IPS-20b (cell line): ENCODE measurements at regions not wholly inside any gene's neighbourhood (a gene's known extent, or its start where the extent isn't known, plus 50 kb on each side); places are given as distances from the start of the nearest gene placed in this dataset.
"Not testable (repeated sequence)": the region's sequence is repeated elsewhere in the genome, so short reads cannot be mapped to it uniquely, and the experiment has no call there.

Experiments
- H3K27ac ChIP-seq: one replicate; pipeline ENCODE4 v1.5.1; 2013; ENCODE audit warnings: low read length
- H3K27me3 ChIP-seq: 2 replicates; pipeline ENCODE4 v1.6.1; 2013; ENCODE audit warnings: mild to moderate bottlenecking, low read length, inconsistent platforms; ENCODE audit not compliant: insufficient read depth
- H3K36me3 ChIP-seq: 2 replicates; pipeline ENCODE4 v1.6.1; 2013; ENCODE audit warnings: low read depth, mild to moderate bottlenecking, inconsistent platforms, low read length, moderate library complexity; ENCODE audit not compliant: insufficient read depth
- H3K4me1 ChIP-seq: 2 replicates; pipeline ENCODE4 v1.6.1; 2013; ENCODE audit warnings: mild to moderate bottlenecking, control low read depth, inconsistent platforms, low read length, moderate library complexity; ENCODE audit not compliant: insufficient read depth
- H3K4me3 ChIP-seq: 2 replicates; pipeline ENCODE4 v1.5.1; 2013; ENCODE audit warnings: mild to moderate bottlenecking, low read length, inconsistent platforms
- H3K9ac ChIP-seq: 2 replicates; pipeline ENCODE4 v1.6.1; 2013; ENCODE audit warnings: low read depth, mild to moderate bottlenecking, inconsistent platforms, low read length, moderate library complexity
- H3K9me3 ChIP-seq: 2 replicates; pipeline ENCODE4 v1.6.1; 2013; ENCODE audit warnings: mild to moderate bottlenecking, low read depth, low read length, inconsistent platforms; ENCODE audit not compliant: insufficient read depth

DNA sequence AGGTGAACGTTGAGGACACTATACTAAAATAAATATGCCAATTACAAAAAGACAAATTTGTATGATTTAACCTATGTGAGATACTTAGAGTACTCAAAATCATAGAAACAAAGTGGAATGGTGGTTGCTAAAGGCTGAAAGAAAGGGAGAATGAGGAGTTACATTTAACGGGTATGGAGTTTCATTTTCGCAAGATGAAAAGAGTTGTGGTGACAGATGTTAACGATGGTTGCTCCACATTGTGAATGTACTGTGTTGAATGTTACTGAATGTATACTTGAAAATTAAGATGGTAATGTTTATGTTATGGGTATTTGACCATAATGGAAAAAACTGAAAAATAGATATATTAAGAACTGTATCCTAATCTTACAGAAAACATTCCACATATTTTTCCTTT is 51.3 kb upstream of the MOCS2 start:
- H3K9ac ChIP-seq: no peak overlapping the region
- no peak overlapping the region for H3K27ac ChIP-seq
- no peaks in the 10 kb centered on the region for H3K36me3 ChIP-seq
- H3K4me3 ChIP-seq: no peak overlapping the region
- H3K4me1 ChIP-seq: no peaks in the 10 kb centered on the region
- no peaks in the 10 kb centered on the region for H3K9me3 ChIP-seq
- no peaks in the 10 kb centered on the region for H3K27me3 ChIP-seq

DNA sequence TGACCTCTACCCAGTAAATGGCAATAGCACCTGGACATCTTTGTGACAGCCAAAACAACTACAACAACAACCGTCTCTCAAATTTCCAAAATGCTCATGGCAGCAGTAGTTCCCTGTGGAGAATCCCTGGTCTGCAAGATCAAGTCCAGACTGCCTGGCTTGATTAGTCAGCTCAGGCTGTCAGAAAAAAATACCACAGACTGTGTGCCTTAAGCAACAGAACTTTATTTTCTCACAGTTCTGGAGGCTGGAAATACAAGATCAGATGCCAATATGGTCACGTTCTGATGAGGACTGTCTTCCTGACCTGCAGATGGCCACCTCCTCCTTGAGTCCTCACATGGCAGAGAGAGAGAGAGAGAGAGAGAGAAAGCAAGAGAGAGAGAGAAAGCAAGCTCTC is 52.3 kb upstream of the MOCS2 start:
- Histone ChIP-seq H3K27me3 (no peaks in the 10 kb centered on the region), H3K9ac (no peak overlapping the region), H3K4me3 (no peak overlapping the region), H3K36me3 (no peaks in the 10 kb centered on the region), H3K4me1 (no peaks in the 10 kb centered on the region), H3K9me3 (no peaks in the 10 kb centered on the region), H3K27ac (no peak overlapping the region)

GRCh38 chr5:53164478-53165165 is 55.1 kb upstream of the MOCS2 start:
- Histone ChIP-seq H3K27ac (no peak overlapping the region), H3K27me3 (no peaks in the 10 kb centered on the region), H3K9me3 (no peaks in the 10 kb centered on the region), H3K36me3 (no peaks in the 10 kb centered on the region), H3K9ac (no peak overlapping the region), H3K4me1 (no peaks in the 10 kb centered on the region), H3K4me3 (no peak overlapping the region)

DNA sequence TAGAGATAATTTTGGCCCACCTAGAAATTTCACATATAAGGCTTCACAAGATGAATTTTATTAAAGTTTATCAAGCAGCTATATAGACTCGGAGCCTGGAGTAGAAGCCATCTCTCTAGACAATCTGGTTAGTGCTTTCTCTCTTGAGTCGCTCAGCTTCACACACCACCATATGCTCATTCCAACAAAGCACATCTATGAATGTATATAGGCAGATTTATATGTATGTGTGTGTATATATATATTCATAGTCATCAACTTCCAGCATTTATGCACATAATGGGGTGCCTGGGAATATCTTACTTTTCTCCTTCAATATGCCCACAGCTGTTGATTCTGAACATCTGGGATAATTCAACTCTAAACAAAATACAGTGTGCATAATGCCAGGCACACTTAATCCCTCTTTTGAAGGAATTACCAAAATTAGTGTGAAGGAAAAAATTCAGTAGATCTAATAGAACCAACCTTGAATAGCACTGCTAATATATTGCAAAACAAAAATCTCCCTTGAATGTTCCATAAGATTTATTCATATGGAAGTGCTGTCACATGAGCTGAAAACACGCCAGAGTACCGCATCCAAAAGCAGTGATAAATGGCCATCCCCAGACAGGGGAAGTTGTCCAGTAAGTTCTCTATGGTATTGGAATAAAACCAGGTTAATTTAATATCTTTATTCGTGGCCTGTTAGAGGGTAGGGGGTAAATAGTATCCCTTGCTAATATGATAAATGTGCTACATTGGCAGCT is 56.0 kb upstream of the MOCS2 start:
- Histone ChIP-seq H3K27ac (no peak overlapping the region), H3K9ac (no peak overlapping the region), H3K27me3 (no peaks in the 10 kb centered on the region), H3K4me1 (no peaks in the 10 kb centered on the region), H3K4me3 (no peak overlapping the region), H3K36me3 (no peaks in the 10 kb centered on the region), H3K9me3 (no peaks in the 10 kb centered on the region)

- H3K9me3 ChIP-seq: no peaks in the 10 kb centered on the region
- no peaks in the 10 kb centered on the region for H3K27me3 ChIP-seq
- no peaks in the 10 kb centered on the region for H3K36me3 ChIP-seq
- H3K9ac ChIP-seq: no peak overlapping the region
- no peak overlapping the region for H3K27ac ChIP-seq
- no peak overlapping the region for H3K4me3 ChIP-seq
- no peaks in the 10 kb centered on the region for H3K4me1 ChIP-seq
These were observed 56.6 kb upstream of the MOCS2 start for GRCh38 chr5:53166183-53166495.

- Histone ChIP-seq H3K9me3 (no peaks in the 10 kb centered on the region), H3K36me3 (no peaks in the 10 kb centered on the region), H3K4me1 (no peaks in the 10 kb centered on the region), H3K9ac (no peak overlapping the region), H3K27me3 (no peaks in the 10 kb centered on the region), H3K4me3 (no peak overlapping the region), H3K27ac (no peak overlapping the region)
These were observed 58.3 kb upstream of the MOCS2 start for GRCh38 chr5:53167836-53168235.

GRCh38 chr5:53169933-53170332 is 60.4 kb upstream of the MOCS2 start:
- no peaks in the 10 kb centered on the region; the same call in 1 of the 2 replicates for H3K9me3 ChIP-seq
- H3K27ac ChIP-seq: no peak overlapping the region
- no peaks in the 10 kb centered on the region for H3K4me1 ChIP-seq
- H3K36me3 ChIP-seq: no peaks in the 10 kb centered on the region
- H3K9ac ChIP-seq: no peak overlapping the region
- no peaks in the 10 kb centered on the region for H3K27me3 ChIP-seq
- H3K4me3 ChIP-seq: no peak overlapping the region

DNA sequence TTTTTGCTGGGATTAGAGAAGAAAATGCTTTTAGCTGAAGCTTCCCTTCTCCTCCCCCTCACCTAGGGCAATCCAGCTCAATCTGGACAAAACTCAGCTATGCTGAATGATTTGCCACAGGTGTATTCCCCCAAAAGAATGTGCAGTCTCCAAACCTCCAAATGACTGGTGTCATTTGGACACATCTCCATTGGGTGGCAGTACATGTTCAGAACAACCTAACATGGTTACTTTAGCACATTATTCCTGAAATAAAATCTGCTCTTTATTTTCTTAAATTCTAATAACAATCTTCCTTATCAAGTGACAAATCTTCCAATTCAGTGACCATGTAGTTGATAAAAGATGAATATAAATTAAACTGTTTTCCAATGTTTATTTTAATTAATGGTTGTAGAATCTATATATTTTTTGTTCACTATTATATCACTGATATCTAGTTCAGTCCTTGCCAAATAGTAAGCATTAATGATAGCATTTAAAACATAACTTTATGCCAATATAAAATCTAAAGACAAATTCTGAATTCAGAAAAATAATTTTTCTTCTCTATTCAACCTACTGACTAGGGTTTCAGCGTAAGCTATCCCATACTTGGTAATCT is 61.3 kb upstream of the MOCS2 start:
- Histone ChIP-seq H3K9me3 (no peaks in the 10 kb centered on the region; the same call in 1 of the 2 replicates), H3K4me1 (no peaks in the 10 kb centered on the region), H3K27me3 (no peaks in the 10 kb centered on the region), H3K9ac (no peak overlapping the region), H3K27ac (no peak overlapping the region), H3K36me3 (no peaks in the 10 kb centered on the region), H3K4me3 (no peak overlapping the region)

DNA sequence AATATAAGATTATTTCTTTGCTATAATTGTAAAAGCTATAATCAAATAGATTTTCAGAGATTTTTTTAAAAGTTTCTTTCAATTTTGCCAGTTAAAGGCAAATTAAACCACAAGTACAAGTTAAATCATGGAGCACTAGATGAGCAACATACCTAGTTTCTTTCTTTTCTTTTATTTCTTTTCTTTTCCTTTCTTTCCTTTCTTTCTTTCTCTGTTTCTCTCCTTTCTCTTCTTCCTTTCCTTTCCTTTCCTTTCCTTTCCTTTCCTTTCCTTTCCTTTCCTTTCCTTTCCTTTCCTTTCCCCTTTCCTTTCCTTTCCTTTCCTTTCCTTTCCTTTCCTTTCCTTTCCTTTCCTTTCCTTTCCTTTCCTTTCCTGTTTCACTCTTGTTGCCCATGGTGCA is 62.5 kb upstream of the MOCS2 start:
- H3K9ac ChIP-seq, H3K27ac ChIP-seq, H3K36me3 ChIP-seq, H3K27me3 ChIP-seq, H3K4me1 ChIP-seq, H3K4me3 ChIP-seq, H3K9me3 ChIP-seq: not testable (repeated sequence)

DNA sequence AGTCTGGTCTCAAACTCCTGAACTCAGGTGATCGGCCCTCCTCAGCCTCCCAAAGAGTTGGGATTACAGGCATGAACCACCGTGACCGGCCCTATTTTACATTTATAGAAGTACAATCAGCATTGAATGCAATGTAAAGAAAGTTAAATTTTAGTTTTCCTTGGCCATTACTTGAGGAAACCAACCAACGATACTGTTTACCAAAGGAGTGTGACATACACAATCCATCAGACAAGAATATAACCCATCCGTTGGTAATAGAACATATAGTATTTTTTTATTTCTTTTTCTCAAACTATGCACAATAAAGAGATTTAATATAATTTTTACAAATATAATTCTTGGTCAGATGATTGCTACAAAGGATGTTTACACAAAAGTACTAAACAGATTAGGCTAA is 63.1 kb upstream of the MOCS2 start:
- Histone ChIP-seq H3K9me3 (no peaks in the 10 kb centered on the region; the same call in 1 of the 2 replicates), H3K36me3 (no peaks in the 10 kb centered on the region), H3K27me3 (no peaks in the 10 kb centered on the region), H3K4me1 (no peaks in the 10 kb centered on the region), H3K4me3 (no peak overlapping the region), H3K9ac (no peak overlapping the region), H3K27ac (no peak overlapping the region)

DNA sequence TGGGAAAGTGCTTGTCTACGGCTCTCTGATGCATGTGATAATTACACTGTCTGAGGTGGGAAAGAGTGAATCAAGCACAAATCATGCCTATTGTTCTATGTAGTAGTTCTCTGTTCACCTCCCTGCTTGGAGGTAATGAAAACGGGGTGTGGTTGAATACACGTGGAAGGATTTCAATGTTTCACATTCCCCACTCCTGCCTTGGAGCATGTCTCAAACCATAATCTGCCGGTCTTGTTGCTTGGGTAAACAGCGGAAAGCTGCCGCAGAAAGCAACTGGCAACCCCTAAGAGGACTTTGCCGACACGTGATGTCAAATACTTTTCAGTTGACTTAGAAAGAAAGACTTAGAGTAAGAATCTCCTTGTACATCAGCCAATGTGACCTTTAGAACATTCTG is 63.5 kb upstream of the MOCS2 start:
- Histone ChIP-seq H3K9me3 (no peaks in the 10 kb centered on the region; the same call in 1 of the 2 replicates), H3K27ac (no peak overlapping the region), H3K27me3 (no peaks in the 10 kb centered on the region), H3K4me3 (no peak overlapping the region), H3K9ac (no peak overlapping the region), H3K36me3 (no peaks in the 10 kb centered on the region), H3K4me1 (no peaks in the 10 kb centered on the region)

- Histone ChIP-seq H3K4me3 (no peak overlapping the region), H3K27me3 (no peaks in the 10 kb centered on the region), H3K36me3 (no peaks in the 10 kb centered on the region), H3K9ac (no peak overlapping the region), H3K4me1 (no peaks in the 10 kb centered on the region), H3K9me3 (no peaks in the 10 kb centered on the region; the same call in 1 of the 2 replicates), H3K27ac (no peak overlapping the region)
These were observed 69.3 kb upstream of the MOCS2 start for GRCh38 chr5:53178830-53179229.
